Gastroesophageal sphincter (tissue), 3 donors: ENCODE measurements at regions not wholly inside any gene's neighbourhood (a gene's known extent, or its start where the extent isn't known, plus 50 kb on each side); places are given as distances from the start of the nearest gene placed in this dataset.

ENCODE experiments used
- POLR2AphosphoS5 ChIP-seq: sonication (generic); formaldehyde crosslinking; IDR thresholded peaks from one replicate; pipeline ENCODE4 v1.6.1; 2017; ENCODE audit warnings: antibody characterized with exemption
- TF ChIP-seq, protein P1 (sequence below), 4 experiments: fragments of 200-600 bp in 2 of 4; fragments of 450-650 bp in 2 of 4; sonication (generic) in 1 of 4; IDR thresholded peaks; one replicate each; pipeline ENCODE4 v1.5.1; 2017 to 2019; ENCODE audit warnings: antibody characterized with exemption in 4 of 4, mild to moderate bottlenecking in 2 of 4, moderate library complexity in 2 of 4

- TF ChIP-seq, protein P1, sequence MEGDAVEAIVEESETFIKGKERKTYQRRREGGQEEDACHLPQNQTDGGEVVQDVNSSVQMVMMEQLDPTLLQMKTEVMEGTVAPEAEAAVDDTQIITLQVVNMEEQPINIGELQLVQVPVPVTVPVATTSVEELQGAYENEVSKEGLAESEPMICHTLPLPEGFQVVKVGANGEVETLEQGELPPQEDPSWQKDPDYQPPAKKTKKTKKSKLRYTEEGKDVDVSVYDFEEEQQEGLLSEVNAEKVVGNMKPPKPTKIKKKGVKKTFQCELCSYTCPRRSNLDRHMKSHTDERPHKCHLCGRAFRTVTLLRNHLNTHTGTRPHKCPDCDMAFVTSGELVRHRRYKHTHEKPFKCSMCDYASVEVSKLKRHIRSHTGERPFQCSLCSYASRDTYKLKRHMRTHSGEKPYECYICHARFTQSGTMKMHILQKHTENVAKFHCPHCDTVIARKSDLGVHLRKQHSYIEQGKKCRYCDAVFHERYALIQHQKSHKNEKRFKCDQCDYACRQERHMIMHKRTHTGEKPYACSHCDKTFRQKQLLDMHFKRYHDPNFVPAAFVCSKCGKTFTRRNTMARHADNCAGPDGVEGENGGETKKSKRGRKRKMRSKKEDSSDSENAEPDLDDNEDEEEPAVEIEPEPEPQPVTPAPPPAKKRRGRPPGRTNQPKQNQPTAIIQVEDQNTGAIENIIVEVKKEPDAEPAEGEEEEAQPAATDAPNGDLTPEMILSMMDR (IDR thresholded peaks at IDR 0.05): no peak
- TF ChIP-seq POLR2AphosphoS5: no peak
Measured at GRCh38 chr4:154107337-154107736, 318.5 kb upstream of the SFRP2 start.
